ENCODE measurements at regions not wholly inside any gene's neighbourhood (a gene's known extent, or its start where the extent isn't known, plus 50 kb on each side); places are given as distances from the start of the nearest gene placed in this dataset.

DNA sequence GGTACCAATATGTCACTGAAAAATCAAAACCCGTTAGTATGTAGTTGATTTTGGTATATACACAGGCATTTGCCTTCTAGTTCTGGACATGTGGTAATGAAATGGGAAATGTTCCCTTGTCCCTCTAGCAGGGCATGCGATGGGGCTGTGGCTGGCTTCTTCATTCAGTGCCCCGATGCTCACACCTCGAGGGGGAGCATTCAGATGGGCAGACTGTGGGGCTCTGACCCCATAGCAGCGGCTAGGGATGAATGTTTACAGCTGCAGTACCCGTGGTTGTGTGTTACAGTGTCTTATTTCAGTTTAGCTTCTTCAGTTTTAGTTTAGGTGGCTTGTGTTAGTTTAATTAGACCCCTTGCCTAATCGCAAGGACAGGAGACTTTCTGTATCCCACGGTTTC is 1741.0 kb upstream of the PCDH10 start:
- 80% methylated on average over 7 of the region's 8 CpGs for WGBS (ENCODE audit: insufficient coverage)
- H3K27me3 Mint-ChIP-seq (ENCODE audit: low read depth in 3 of 3): peaks cover 0 to 2% (median 0%) of the 10 kb centered on the region in 3 donors

DNA sequence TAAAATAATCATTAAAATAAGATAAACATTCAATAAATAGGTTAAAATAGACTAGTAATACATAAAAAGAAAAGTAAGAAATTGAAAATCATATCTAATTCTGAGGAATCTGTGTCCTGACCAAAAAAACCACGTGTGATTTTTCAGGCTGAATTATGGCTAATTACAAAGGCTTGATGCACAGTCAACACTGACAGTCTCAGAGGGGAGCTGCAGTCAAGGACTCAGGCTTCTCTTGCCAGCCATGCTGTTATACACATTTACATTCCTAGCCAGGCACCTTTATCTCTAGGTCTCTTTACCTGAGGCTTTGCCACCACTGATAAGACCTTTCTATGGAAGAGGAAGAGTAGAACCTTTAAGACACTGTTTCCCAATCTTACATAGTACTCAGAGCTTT is 1737.7 kb upstream of the PCDH10 start:
- no peaks in the 10 kb centered on the region for H3K4me1 ChIP-seq (ENCODE audit: control insufficient read depth in 1 of 2, insufficient read depth in 2 of 2, low read length in 2 of 2)
- intact Hi-C loops (cut with micrococcal nuclease): no loop called here
- H3K9me3 Mint-ChIP-seq: peaks cover 0 to 10% (median 3%) of the 10 kb centered on the region in 7 donors
- H3K4me1 Mint-ChIP-seq: no peaks in the 10 kb centered on the region
- H3K27me3 Mint-ChIP-seq (ENCODE audit: low read depth in 3 of 3): no peaks in the 10 kb centered on the region
- H3K36me3 Mint-ChIP-seq: no peaks in the 10 kb centered on the region
- H3K36me3 ChIP-seq (replicated peaks in 1 of 2; ENCODE audit: control insufficient read depth in 1 of 2, insufficient read depth in 2 of 2, low read length in 2 of 2): no peaks in the 10 kb centered on the region
- no peak overlapping the region for H3K9ac ChIP-seq (ENCODE audit: insufficient read depth, low read length, poor library complexity, severe bottlenecking)
- H2AFZ ChIP-seq (ENCODE audit: insufficient read depth, low read depth, low read length, poor library complexity, severe bottlenecking): no peak overlapping the region
- no peaks in the 10 kb centered on the region for H3K27me3 ChIP-seq (ENCODE audit: control insufficient read depth in 2 of 2, insufficient read depth in 2 of 2, low read length in 2 of 2)
- TF ChIP-seq, protein P1, sequence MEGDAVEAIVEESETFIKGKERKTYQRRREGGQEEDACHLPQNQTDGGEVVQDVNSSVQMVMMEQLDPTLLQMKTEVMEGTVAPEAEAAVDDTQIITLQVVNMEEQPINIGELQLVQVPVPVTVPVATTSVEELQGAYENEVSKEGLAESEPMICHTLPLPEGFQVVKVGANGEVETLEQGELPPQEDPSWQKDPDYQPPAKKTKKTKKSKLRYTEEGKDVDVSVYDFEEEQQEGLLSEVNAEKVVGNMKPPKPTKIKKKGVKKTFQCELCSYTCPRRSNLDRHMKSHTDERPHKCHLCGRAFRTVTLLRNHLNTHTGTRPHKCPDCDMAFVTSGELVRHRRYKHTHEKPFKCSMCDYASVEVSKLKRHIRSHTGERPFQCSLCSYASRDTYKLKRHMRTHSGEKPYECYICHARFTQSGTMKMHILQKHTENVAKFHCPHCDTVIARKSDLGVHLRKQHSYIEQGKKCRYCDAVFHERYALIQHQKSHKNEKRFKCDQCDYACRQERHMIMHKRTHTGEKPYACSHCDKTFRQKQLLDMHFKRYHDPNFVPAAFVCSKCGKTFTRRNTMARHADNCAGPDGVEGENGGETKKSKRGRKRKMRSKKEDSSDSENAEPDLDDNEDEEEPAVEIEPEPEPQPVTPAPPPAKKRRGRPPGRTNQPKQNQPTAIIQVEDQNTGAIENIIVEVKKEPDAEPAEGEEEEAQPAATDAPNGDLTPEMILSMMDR (IDR thresholded peaks at IDR 0.05): no peak
- 70% methylated on average over 1 of the region's 1 CpG for WGBS (ENCODE audit: insufficient coverage)
- H4K20me1 ChIP-seq (ENCODE audit: insufficient read depth, low read length): no peaks in the 10 kb centered on the region
- no peak overlapping the region for H3K4me3 ChIP-seq (replicated peaks in 1 of 3; ENCODE audit: low read depth in 2 of 3, low read length in 3 of 3)
- no peaks in the 10 kb centered on the region for H3K79me2 ChIP-seq (ENCODE audit: insufficient read depth, low read length)
- H3K27ac Mint-ChIP-seq: no peak overlapping the region
- H3K27ac ChIP-seq (ENCODE audit: low read depth in 1 of 2, low read length in 2 of 2): no peak overlapping the region
- H3K9me3 ChIP-seq (replicated peaks in 1 of 2; ENCODE audit: control insufficient read depth in 1 of 2, insufficient read depth in 1 of 2, low read length in 2 of 2): peaks cover 19 to 25% of the 10 kb centered on the region in 2 donors
- no peak overlapping the region for H3K4me3 Mint-ChIP-seq
- no peak for DNase-seq
- H3K4me2 ChIP-seq (replicated peaks; ENCODE audit: extremely low read depth, low read length, poor library complexity, severe bottlenecking): no peak overlapping the region

More for the DNA sequence above, 1741.0 kb upstream of the PCDH10 start:
- Mint-ChIP-seq H3K36me3 (no peaks in the 10 kb centered on the region), H3K4me3 (no peak overlapping the region), H3K9me3 (peaks cover 0 to 8% (median 4%) of the 10 kb centered on the region in 7 donors), H3K27ac (no peak overlapping the region), H3K4me1 (no peaks in the 10 kb centered on the region)
- no peak overlapping the region for H3K9ac ChIP-seq (ENCODE audit: insufficient read depth, low read length, poor library complexity, severe bottlenecking)
- no peak overlapping the region for H3K4me3 ChIP-seq (replicated peaks in 1 of 3; ENCODE audit: low read depth in 2 of 3, low read length in 3 of 3)
- H3K4me1 ChIP-seq (ENCODE audit: control insufficient read depth in 1 of 2, insufficient read depth in 2 of 2, low read length in 2 of 2): no peaks in the 10 kb centered on the region
- no peak overlapping the region for H3K27ac ChIP-seq (ENCODE audit: low read depth in 1 of 2, low read length in 2 of 2)
- peaks cover 9 to 12% of the 10 kb centered on the region in 2 donors for H3K9me3 ChIP-seq (replicated peaks in 1 of 2; ENCODE audit: control insufficient read depth in 1 of 2, insufficient read depth in 1 of 2, low read length in 2 of 2)
- TF ChIP-seq, protein P1 (IDR thresholded peaks at IDR 0.05): no peak
- no peak overlapping the region for H3K4me2 ChIP-seq (replicated peaks; ENCODE audit: extremely low read depth, low read length, poor library complexity, severe bottlenecking)
- intact Hi-C loops (cut with micrococcal nuclease): no loop called here
- no peaks in the 10 kb centered on the region for H4K20me1 ChIP-seq (ENCODE audit: insufficient read depth, low read length)
- H3K27me3 ChIP-seq (ENCODE audit: control insufficient read depth in 2 of 2, insufficient read depth in 2 of 2, low read length in 2 of 2): no peaks in the 10 kb centered on the region
- no peak overlapping the region for H2AFZ ChIP-seq (ENCODE audit: insufficient read depth, low read depth, low read length, poor library complexity, severe bottlenecking)
- no peaks in the 10 kb centered on the region for H3K36me3 ChIP-seq (replicated peaks in 1 of 2; ENCODE audit: control insufficient read depth in 1 of 2, insufficient read depth in 2 of 2, low read length in 2 of 2)
- no peaks in the 10 kb centered on the region for H3K79me2 ChIP-seq (ENCODE audit: insufficient read depth, low read length)
- no peak for DNase-seq
